ENCODE measurements at regions not wholly inside any gene's neighbourhood (a gene's known extent, or its start where the extent isn't known, plus 50 kb on each side); places are given as distances from the start of the nearest gene placed in this dataset.

DNA sequence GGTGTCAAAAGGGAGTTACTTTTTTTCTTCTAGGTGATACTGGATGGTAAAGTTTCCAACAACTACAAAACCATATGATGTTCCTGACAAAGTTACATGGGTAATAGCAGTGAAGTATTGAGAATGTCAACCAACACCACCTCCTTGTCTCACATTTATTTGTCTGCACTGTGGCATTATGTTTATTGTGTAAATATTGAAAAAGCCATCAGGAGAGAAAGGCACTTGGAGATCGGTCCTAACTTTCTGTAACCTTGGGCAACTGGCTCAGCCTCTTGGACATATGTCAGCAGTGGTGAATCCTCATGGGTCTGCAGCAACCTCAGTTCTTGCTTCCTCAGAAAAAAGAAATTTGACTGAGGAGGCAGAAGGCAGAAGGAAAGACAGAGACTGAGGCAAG is 50.0 kb upstream of the ICE1 start:
- no peaks in the 10 kb centered on the region for H3K27me3 ChIP-seq (replicated peaks in 1 of 4; ENCODE audit: control insufficient read depth in 3 of 4, extremely low read depth in 1 of 4, insufficient read depth in 3 of 4, low read length in 3 of 4)
- no peaks in the 10 kb centered on the region for H3K79me2 ChIP-seq (ENCODE audit: control insufficient read depth in 1 of 2, insufficient read depth in 2 of 2, low read length in 2 of 2)
- no peak overlapping the region for H2AK5ac ChIP-seq (ENCODE audit: low read depth, low read length)
- H3K14ac ChIP-seq (ENCODE audit: insufficient read length), result no peak overlapping the region
- no peaks in the 10 kb centered on the region for H3K36me3 ChIP-seq (ENCODE audit: control insufficient read depth in 2 of 4, insufficient read depth in 4 of 4, low read length in 3 of 4)
- H2BK12ac ChIP-seq (ENCODE audit: low read depth, low read length), result no peak overlapping the region
- H3K4me2 ChIP-seq (ENCODE audit: insufficient read depth in 1 of 2, low read depth in 2 of 2, low read length in 2 of 2), result no peak overlapping the region
- H4K8ac ChIP-seq (ENCODE audit: extremely low read depth, insufficient read depth, low read length), result no peak overlapping the region
- H3K18ac ChIP-seq (ENCODE audit: extremely low read depth, low read length), result no peak overlapping the region
- no peak overlapping the region for H3K23ac ChIP-seq (ENCODE audit: insufficient read length)
- H3K9me3 ChIP-seq (ENCODE audit: insufficient read depth in 2 of 2, low read depth in 1 of 2, low read length in 1 of 2), result 0 out of 4 replicates have a peak, but pooled peaks cover 0 to 3% of the 10 kb centered on the region in 2 experiments
- no peak overlapping the region for H3K4ac ChIP-seq (replicated peaks; ENCODE audit: insufficient read length, low read depth, low read length)
- H4K91ac ChIP-seq (replicated peaks; ENCODE audit: insufficient read length, low read length), result no peak overlapping the region
- no peaks in the 10 kb centered on the region for H3K79me1 ChIP-seq (ENCODE audit: low read depth, low read length)
- no peak overlapping the region for H3K4me3 ChIP-seq (ENCODE audit: extremely low read depth in 1 of 4, insufficient read depth in 2 of 4, low read depth in 3 of 4, low read length in 4 of 4)
- peaks cover 0 to 4% (median 1%) of the 10 kb centered on the region in 4 experiments; a peak in 2 of 7 replicates for H3K4me1 ChIP-seq (replicated peaks in 1 of 4; ENCODE audit: control insufficient read depth in 3 of 4, insufficient read depth in 4 of 4, low read length in 3 of 4)
- no peaks in the 10 kb centered on the region for H4K20me1 ChIP-seq (replicated peaks in 1 of 2; ENCODE audit: control insufficient read depth in 1 of 2, insufficient read depth in 2 of 2, low read length in 2 of 2)
- H2BK20ac ChIP-seq (ENCODE audit: low read length), result no peak overlapping the region
- no peak overlapping the region for H3K9ac ChIP-seq (replicated peaks in 1 of 4; ENCODE audit: extremely low read depth in 1 of 4, low read depth in 3 of 4, low read length in 3 of 4)
- H2BK15ac ChIP-seq (ENCODE audit: low read length), result 0 out of 2 replicates have a peak overlapping the region, but pooled peaks have one; percentile 8
- no peaks in the 10 kb centered on the region for H3K23me2 ChIP-seq (ENCODE audit: low read depth, low read length)
- no peak overlapping the region for H4K5ac ChIP-seq (ENCODE audit: insufficient read length, low read depth, low read length)
- H3K27ac ChIP-seq (ENCODE audit: low read depth, low read length), result no peak overlapping the region
- POLR2A ChIA-PET (ENCODE audit: partially characterized antibody), result no interaction called here
- DNase-seq (ENCODE audit: low read depth in 1 of 2, low spot score in 2 of 2) (no peak), FAIRE-seq (no peak)
- H2BK120ac ChIP-seq (replicated peaks; ENCODE audit: low read depth, low read length), result no peak overlapping the region
- no peak overlapping the region for H2BK5ac ChIP-seq (ENCODE audit: low read depth, low read length)
- H3K56ac ChIP-seq (replicated peaks; ENCODE audit: insufficient read length, low read depth, low read length), result no peak overlapping the region
- H2AFZ ChIP-seq (ENCODE audit: low read length), result no peak overlapping the region
- WGBS, 2 experiments (ENCODE audit: extremely low coverage in 1 of 2, insufficient coverage in 1 of 2, insufficient read length in 1 of 2, insufficient replicate concordance in 2 of 2, low coverage in 1 of 2, low lambda C conversion rate in 2 of 2, missing lambda C conversion rate in 1 of 2), result 88% methylated on average over 1 of the region's 1 CpG; no CpG with 5 or more reads in 1 of the 2 experiments
- CTCF ChIA-PET (ENCODE audit: partially characterized antibody), result interaction anchor here (0.7 kb wide), 1 partner anchor 146 kb away, joined by 3 read pairs; no protein-coding TSS in a partner anchor
- TF ChIP-seq EGR1 (IDR thresholded peaks at IDR 0.05; ENCODE audit: borderline replicate concordance, low read depth, low read length) (no peak), ASH2L (IDR thresholded peaks at IDR 0.05; ENCODE audit: low read length) (no peak), TEAD4 (IDR thresholded peaks at IDR 0.05; ENCODE audit: low read depth, low read length) (no peak), JUND (IDR thresholded peaks at IDR 0.05; ENCODE audit: low read length) (no peak), RNF2 (IDR thresholded peaks at IDR 0.05; ENCODE audit: borderline replicate concordance, low read depth, low read length, missing control alignments, poor library complexity, severe bottlenecking) (no peak), CHD2 (IDR thresholded peaks at IDR 0.05; ENCODE audit: low read length) (no peak), TBP (IDR thresholded peaks at IDR 0.05; ENCODE audit: low read depth, low read length) (no peak), KDM1A (IDR thresholded peaks at IDR 0.05; ENCODE audit: borderline replicate concordance, low read length) (no peak), SP4 (IDR thresholded peaks at IDR 0.05; ENCODE audit: low read length) (no peak), ZNF274 (IDR thresholded peaks at IDR 0.05; ENCODE audit: borderline replicate concordance, extremely low read depth, low read length) (no peak), POLR2A (IDR thresholded peaks at IDR 0.05; ENCODE audit: control extremely low read depth in 1 of 2, low read depth in 2 of 2, low read length in 2 of 2) (no peak), SUZ12 (IDR thresholded peaks at IDR 0.05; ENCODE audit: low read length) (no peak), SIN3A (conservative IDR thresholded peaks at IDR 0.05 in 1 of 2, IDR thresholded peaks at IDR 0.05 in 1 of 2; ENCODE audit: low read depth in 1 of 2, low read length in 2 of 2) (no peak)
- TF ChIP-seq, protein P1, sequence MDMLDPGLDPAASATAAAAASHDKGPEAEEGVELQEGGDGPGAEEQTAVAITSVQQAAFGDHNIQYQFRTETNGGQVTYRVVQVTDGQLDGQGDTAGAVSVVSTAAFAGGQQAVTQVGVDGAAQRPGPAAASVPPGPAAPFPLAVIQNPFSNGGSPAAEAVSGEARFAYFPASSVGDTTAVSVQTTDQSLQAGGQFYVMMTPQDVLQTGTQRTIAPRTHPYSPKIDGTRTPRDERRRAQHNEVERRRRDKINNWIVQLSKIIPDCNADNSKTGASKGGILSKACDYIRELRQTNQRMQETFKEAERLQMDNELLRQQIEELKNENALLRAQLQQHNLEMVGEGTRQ (IDR thresholded peaks at IDR 0.05; ENCODE audit: low read length), result no peak

All from H1 (cell line).